Neural cell (in vitro differentiated cells): ENCODE measurements at regions not wholly inside any gene's neighbourhood (a gene's known extent, or its start where the extent isn't known, plus 50 kb on each side); places are given as distances from the start of the nearest gene placed in this dataset.
A peak's percentile ranks its signal among the peaks of the same experiment; 100 is the strongest.

Source experiments
- H2AFZ ChIP-seq: fragments of 200-600, 300-800 bp; sonication (generic), shearing (Covaris generic); 2 replicates; pipeline ENCODE4 v1.6.0; 2014; ENCODE audit warnings: low read depth, mild to moderate bottlenecking, antibody characterized with exemption, low read length, moderate library complexity
- H3F3A ChIP-seq: fragments of 200-600 bp; shearing (Covaris generic); 2 replicates; pipeline ENCODE4 v1.6.1; 2016; ENCODE audit warnings: mild to moderate bottlenecking, moderate library complexity, mixed read lengths, antibody characterized with exemption, low read length; ENCODE audit not compliant: insufficient read depth, poor library complexity, severe bottlenecking
- H3K27ac ChIP-seq: fragments of 200-600, 300-800 bp; sonication (generic), shearing (Covaris generic); 2 replicates; pipeline ENCODE4 v1.5.1; 2014; ENCODE audit warnings: mild to moderate bottlenecking, low read length, moderate library complexity
- H3K27me3 ChIP-seq: fragments of 300-800, 200-600 bp; sonication (generic), shearing (Covaris generic); 2 replicates; pipeline ENCODE4 v1.6.0; 2014; ENCODE audit warnings: mild to moderate bottlenecking, low read depth, low read length, moderate library complexity; ENCODE audit not compliant: insufficient read depth
- H3K36me3 ChIP-seq: fragments of 300-800, 200-600 bp; sonication (generic), shearing (Covaris generic); 2 replicates; pipeline ENCODE4 v1.5.1; 2014; ENCODE audit warnings: mild to moderate bottlenecking, antibody characterized with exemption, low read length, moderate library complexity; ENCODE audit not compliant: insufficient read depth
- H3K4me2 ChIP-seq: fragments of 300-800, 200-600 bp; sonication (generic), shearing (Covaris generic); 2 replicates; pipeline ENCODE4 v1.6.0; 2014; ENCODE audit warnings: mild to moderate bottlenecking, low read length
- H3K4me3 ChIP-seq: fragments of 300-800, 200-600 bp; sonication (generic), shearing (Covaris generic); 2 replicates; pipeline ENCODE4 v1.5.1; 2014; ENCODE audit warnings: mild to moderate bottlenecking, low read length, moderate library complexity
- H3K79me2 ChIP-seq: fragments of 200-600 bp; shearing (Covaris generic); replicated peaks from 2 replicates; pipeline ENCODE4 v1.6.0; 2014; ENCODE audit warnings: mild to moderate bottlenecking, low read length, moderate library complexity; ENCODE audit not compliant: insufficient read depth
- H3K9ac ChIP-seq: fragments of 300-800, 200-600 bp; sonication (generic), shearing (Covaris generic); 2 replicates; pipeline ENCODE4 v1.6.1; 2016; ENCODE audit warnings: mild to moderate bottlenecking, low read length, mixed read lengths
- H3K9me2 ChIP-seq: fragments of 200-600 bp; shearing (Covaris generic); 2 replicates; pipeline ENCODE4 v1.6.1; 2016; ENCODE audit warnings: mild to moderate bottlenecking, low read length, mixed read lengths; ENCODE audit not compliant: insufficient read depth
- H3K9me3 ChIP-seq: fragments of 200-600, 300-800 bp; sonication (generic), shearing (Covaris generic); 2 replicates; pipeline ENCODE4 v1.6.1; 2016; ENCODE audit warnings: mild to moderate bottlenecking, mixed run types, low read length, moderate library complexity, mixed read lengths
- H4K20me1 ChIP-seq: fragments of 200-600 bp; shearing (Covaris generic); 2 replicates; pipeline ENCODE4 v1.6.1; 2016; ENCODE audit warnings: mild to moderate bottlenecking, mixed run types; ENCODE audit not compliant: insufficient read depth
- EP300 ChIP-seq: fragments of 450-650 bp; conservative IDR thresholded peaks from 2 replicates; pipeline ENCODE4 v1.6.1; 2014; ENCODE audit warnings: antibody characterized with exemption, mild to moderate bottlenecking, moderate library complexity; ENCODE audit not compliant: poor library complexity, severe bottlenecking
- EZH2 ChIP-seq: fragments of 200-600, 300-800 bp; shearing (Covaris generic), sonication (generic); IDR thresholded peaks from 2 replicates; pipeline ENCODE4 v1.6.1; 2014; ENCODE audit warnings: antibody characterized with exemption, low read length, borderline replicate concordance, mild to moderate bottlenecking; ENCODE audit not compliant: insufficient read depth, poor library complexity, severe bottlenecking
- MXI1 ChIP-seq: fragments of 450-650 bp; conservative IDR thresholded peaks from 2 replicates; pipeline ENCODE4 v1.6.1; 2014; ENCODE audit warnings: antibody characterized with exemption, mild to moderate bottlenecking; ENCODE audit not compliant: poor library complexity, severe bottlenecking
- POLR2AphosphoS5 ChIP-seq: IDR thresholded peaks from 2 replicates; pipeline ENCODE4 v1.6.1; 2012
- RAD21 ChIP-seq: fragments of 450-650 bp; conservative IDR thresholded peaks from 2 replicates; pipeline ENCODE4 v1.6.1; 2014; ENCODE audit warnings: antibody characterized with exemption, mild to moderate bottlenecking, moderate library complexity
- REST ChIP-seq: IDR thresholded peaks from 2 replicates; pipeline ENCODE4 v1.6.1; 2012; ENCODE audit warnings: borderline replicate concordance
- SMC3 ChIP-seq: fragments of 450-650 bp; conservative IDR thresholded peaks from 2 replicates; pipeline ENCODE4 v1.6.1; 2014; ENCODE audit warnings: antibody characterized with exemption, mild to moderate bottlenecking, moderate library complexity; ENCODE audit not compliant: poor library complexity
- TAF1 ChIP-seq: IDR thresholded peaks from 2 replicates; pipeline ENCODE4 v1.6.1; 2012; ENCODE audit warnings: low read depth
- TF ChIP-seq, protein P1 (sequence below): fragments of 450-650 bp; IDR thresholded peaks from 2 replicates; pipeline ENCODE4 v1.5.1; 2014; ENCODE audit warnings: antibody characterized with exemption, mild to moderate bottlenecking, moderate library complexity; ENCODE audit not compliant: poor library complexity, severe bottlenecking

GRCh38 chr6:3617192-3617631 lies 134.3 kb downstream of the PXDC1 start:
- no peaks in the 10 kb centered on the region for H3K9me2 ChIP-seq
- H4K20me1 ChIP-seq: no peaks in the 10 kb centered on the region
- no peaks in the 10 kb centered on the region for H3K9me3 ChIP-seq
- H3K4me3 ChIP-seq: no peak overlapping the region
- H3K79me2 ChIP-seq: no peaks in the 10 kb centered on the region
- TF ChIP-seq EP300: no peak
- TF ChIP-seq REST: no peak
- TF ChIP-seq SMC3: no peak
- no peak for TF ChIP-seq TAF1
- no peak for TF ChIP-seq MXI1
- TF ChIP-seq EZH2: no peak
- no peak for TF ChIP-seq POLR2AphosphoS5
- no peak for TF ChIP-seq RAD21
- TF ChIP-seq, protein P1, sequence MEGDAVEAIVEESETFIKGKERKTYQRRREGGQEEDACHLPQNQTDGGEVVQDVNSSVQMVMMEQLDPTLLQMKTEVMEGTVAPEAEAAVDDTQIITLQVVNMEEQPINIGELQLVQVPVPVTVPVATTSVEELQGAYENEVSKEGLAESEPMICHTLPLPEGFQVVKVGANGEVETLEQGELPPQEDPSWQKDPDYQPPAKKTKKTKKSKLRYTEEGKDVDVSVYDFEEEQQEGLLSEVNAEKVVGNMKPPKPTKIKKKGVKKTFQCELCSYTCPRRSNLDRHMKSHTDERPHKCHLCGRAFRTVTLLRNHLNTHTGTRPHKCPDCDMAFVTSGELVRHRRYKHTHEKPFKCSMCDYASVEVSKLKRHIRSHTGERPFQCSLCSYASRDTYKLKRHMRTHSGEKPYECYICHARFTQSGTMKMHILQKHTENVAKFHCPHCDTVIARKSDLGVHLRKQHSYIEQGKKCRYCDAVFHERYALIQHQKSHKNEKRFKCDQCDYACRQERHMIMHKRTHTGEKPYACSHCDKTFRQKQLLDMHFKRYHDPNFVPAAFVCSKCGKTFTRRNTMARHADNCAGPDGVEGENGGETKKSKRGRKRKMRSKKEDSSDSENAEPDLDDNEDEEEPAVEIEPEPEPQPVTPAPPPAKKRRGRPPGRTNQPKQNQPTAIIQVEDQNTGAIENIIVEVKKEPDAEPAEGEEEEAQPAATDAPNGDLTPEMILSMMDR: no peak
- H3K27me3 ChIP-seq: no peaks in the 10 kb centered on the region
- no peak overlapping the region for H3K4me2 ChIP-seq
- H3F3A ChIP-seq: no peaks in the 10 kb centered on the region
- no peak overlapping the region for H3K27ac ChIP-seq
- H3K9ac ChIP-seq: no peak overlapping the region
- no peak overlapping the region for H2AFZ ChIP-seq
- no peaks in the 10 kb centered on the region for H3K36me3 ChIP-seq

- H3K4me2 ChIP-seq: no peak overlapping the region
- H3K36me3 ChIP-seq: no peaks in the 10 kb centered on the region
- no peaks in the 10 kb centered on the region for H3K9me3 ChIP-seq
- H3K9me2 ChIP-seq: no peaks in the 10 kb centered on the region
- peak overlapping the region; percentile 71 for H3K27ac ChIP-seq
- H3K27me3 ChIP-seq: no peaks in the 10 kb centered on the region
- no peaks in the 10 kb centered on the region for H4K20me1 ChIP-seq
- no peaks in the 10 kb centered on the region for H3K79me2 ChIP-seq
- peak overlapping the region; percentile 28 for H3K9ac ChIP-seq
- peak overlapping the region; percentile 16 for H3K4me3 ChIP-seq
- H3F3A ChIP-seq: no peaks in the 10 kb centered on the region
- H2AFZ ChIP-seq: no peak overlapping the region
- TF ChIP-seq REST (no peak), EP300 (no peak), RAD21 (no peak), SMC3 (no peak), TAF1 (no peak), EZH2 (no peak), MXI1 (no peak), POLR2AphosphoS5 (no peak)
- TF ChIP-seq, protein P1: no peak
Measured at GRCh38 chr6:3616565-3617176, 134.8 kb downstream of the PXDC1 start.
